Raji (cell line): ENCODE measurements at regions not wholly inside any gene's neighbourhood (a gene's known extent, or its start where the extent isn't known, plus 50 kb on each side); places are given as distances from the start of the nearest gene placed in this dataset.

Experiments
- POLR2A ChIP-seq: IDR thresholded peaks from 2 replicates; pipeline ENCODE4 v1.6.1; 2011; ENCODE audit warnings: low read depth, low read length, control low read depth; ENCODE audit not compliant: insufficient read depth

- TF ChIP-seq POLR2A: no peak
Observed at GRCh38 chr2:136049011-136049742, 63.8 kb upstream of the DARS1 start.

GRCh38 chr2:136045835-136046570 lies 60.6 kb upstream of the DARS1 start:
- no peak for TF ChIP-seq POLR2A

GRCh38 chr2:136045344-136045743 lies 59.9 kb upstream of the DARS1 start:
- TF ChIP-seq POLR2A: no peak
